Neural cell (in vitro differentiated cells): ENCODE measurements at regions not wholly inside any gene's neighbourhood (a gene's known extent, or its start where the extent isn't known, plus 50 kb on each side); places are given as distances from the start of the nearest gene placed in this dataset.

ENCODE experiments used
- H2AFZ ChIP-seq: fragments of 200-600, 300-800 bp; sonication (generic), shearing (Covaris generic); 2 replicates; pipeline ENCODE4 v1.6.0; 2014; ENCODE audit warnings: low read depth, mild to moderate bottlenecking, antibody characterized with exemption, low read length, moderate library complexity
- H3F3A ChIP-seq: fragments of 200-600 bp; shearing (Covaris generic); 2 replicates; pipeline ENCODE4 v1.6.1; 2016; ENCODE audit warnings: mild to moderate bottlenecking, moderate library complexity, mixed read lengths, antibody characterized with exemption, low read length; ENCODE audit not compliant: insufficient read depth, poor library complexity, severe bottlenecking
- H3K27ac ChIP-seq: fragments of 200-600, 300-800 bp; sonication (generic), shearing (Covaris generic); 2 replicates; pipeline ENCODE4 v1.5.1; 2014; ENCODE audit warnings: mild to moderate bottlenecking, low read length, moderate library complexity
- H3K27me3 ChIP-seq: fragments of 300-800, 200-600 bp; sonication (generic), shearing (Covaris generic); 2 replicates; pipeline ENCODE4 v1.6.0; 2014; ENCODE audit warnings: mild to moderate bottlenecking, low read depth, low read length, moderate library complexity; ENCODE audit not compliant: insufficient read depth
- H3K36me3 ChIP-seq: fragments of 300-800, 200-600 bp; sonication (generic), shearing (Covaris generic); 2 replicates; pipeline ENCODE4 v1.5.1; 2014; ENCODE audit warnings: mild to moderate bottlenecking, antibody characterized with exemption, low read length, moderate library complexity; ENCODE audit not compliant: insufficient read depth
- H3K4me2 ChIP-seq: fragments of 300-800, 200-600 bp; sonication (generic), shearing (Covaris generic); 2 replicates; pipeline ENCODE4 v1.6.0; 2014; ENCODE audit warnings: mild to moderate bottlenecking, low read length
- H3K4me3 ChIP-seq: fragments of 300-800, 200-600 bp; sonication (generic), shearing (Covaris generic); 2 replicates; pipeline ENCODE4 v1.5.1; 2014; ENCODE audit warnings: mild to moderate bottlenecking, low read length, moderate library complexity
- H3K79me2 ChIP-seq: fragments of 200-600 bp; shearing (Covaris generic); replicated peaks from 2 replicates; pipeline ENCODE4 v1.6.0; 2014; ENCODE audit warnings: mild to moderate bottlenecking, low read length, moderate library complexity; ENCODE audit not compliant: insufficient read depth
- H3K9ac ChIP-seq: fragments of 300-800, 200-600 bp; sonication (generic), shearing (Covaris generic); 2 replicates; pipeline ENCODE4 v1.6.1; 2016; ENCODE audit warnings: mild to moderate bottlenecking, low read length, mixed read lengths
- H3K9me2 ChIP-seq: fragments of 200-600 bp; shearing (Covaris generic); 2 replicates; pipeline ENCODE4 v1.6.1; 2016; ENCODE audit warnings: mild to moderate bottlenecking, low read length, mixed read lengths; ENCODE audit not compliant: insufficient read depth
- H3K9me3 ChIP-seq: fragments of 200-600, 300-800 bp; sonication (generic), shearing (Covaris generic); 2 replicates; pipeline ENCODE4 v1.6.1; 2016; ENCODE audit warnings: mild to moderate bottlenecking, mixed run types, low read length, moderate library complexity, mixed read lengths
- H4K20me1 ChIP-seq: fragments of 200-600 bp; shearing (Covaris generic); 2 replicates; pipeline ENCODE4 v1.6.1; 2016; ENCODE audit warnings: mild to moderate bottlenecking, mixed run types; ENCODE audit not compliant: insufficient read depth
- CTCF ChIP-seq: fragments of 450-650 bp; IDR thresholded peaks from 2 replicates; pipeline ENCODE4 v1.5.1; 2014; ENCODE audit warnings: antibody characterized with exemption, mild to moderate bottlenecking, moderate library complexity; ENCODE audit not compliant: poor library complexity, severe bottlenecking
- EP300 ChIP-seq: fragments of 450-650 bp; conservative IDR thresholded peaks from 2 replicates; pipeline ENCODE4 v1.6.1; 2014; ENCODE audit warnings: antibody characterized with exemption, mild to moderate bottlenecking, moderate library complexity; ENCODE audit not compliant: poor library complexity, severe bottlenecking
- EZH2 ChIP-seq: fragments of 200-600, 300-800 bp; shearing (Covaris generic), sonication (generic); IDR thresholded peaks from 2 replicates; pipeline ENCODE4 v1.6.1; 2014; ENCODE audit warnings: antibody characterized with exemption, low read length, borderline replicate concordance, mild to moderate bottlenecking; ENCODE audit not compliant: insufficient read depth, poor library complexity, severe bottlenecking
- MXI1 ChIP-seq: fragments of 450-650 bp; conservative IDR thresholded peaks from 2 replicates; pipeline ENCODE4 v1.6.1; 2014; ENCODE audit warnings: antibody characterized with exemption, mild to moderate bottlenecking; ENCODE audit not compliant: poor library complexity, severe bottlenecking
- POLR2AphosphoS5 ChIP-seq: IDR thresholded peaks from 2 replicates; pipeline ENCODE4 v1.6.1; 2012
- RAD21 ChIP-seq: fragments of 450-650 bp; conservative IDR thresholded peaks from 2 replicates; pipeline ENCODE4 v1.6.1; 2014; ENCODE audit warnings: antibody characterized with exemption, mild to moderate bottlenecking, moderate library complexity
- REST ChIP-seq: IDR thresholded peaks from 2 replicates; pipeline ENCODE4 v1.6.1; 2012; ENCODE audit warnings: borderline replicate concordance
- SMC3 ChIP-seq: fragments of 450-650 bp; conservative IDR thresholded peaks from 2 replicates; pipeline ENCODE4 v1.6.1; 2014; ENCODE audit warnings: antibody characterized with exemption, mild to moderate bottlenecking, moderate library complexity; ENCODE audit not compliant: poor library complexity
- TAF1 ChIP-seq: IDR thresholded peaks from 2 replicates; pipeline ENCODE4 v1.6.1; 2012; ENCODE audit warnings: low read depth

DNA sequence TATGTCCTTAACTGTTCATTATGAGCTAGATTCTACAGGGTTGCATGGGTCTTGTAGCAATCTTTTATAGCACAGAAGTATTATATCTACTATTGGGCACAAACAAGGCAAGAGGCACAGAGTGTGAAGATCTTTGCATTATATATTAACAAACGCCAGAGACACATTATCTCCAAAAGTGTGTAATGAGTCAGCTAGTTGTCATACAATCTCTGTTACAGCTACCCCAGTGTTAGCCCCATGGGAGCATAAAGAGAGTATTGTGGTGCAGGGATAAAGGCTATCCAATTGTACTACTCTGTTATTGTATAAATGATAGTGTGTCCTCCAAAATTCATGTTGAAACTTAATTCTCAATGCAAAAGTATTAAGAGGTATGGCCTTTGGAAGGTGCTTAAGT is 148.4 kb upstream of the RIMS1 start:
- no peak overlapping the region for H3K4me3 ChIP-seq
- no peaks in the 10 kb centered on the region for H3K36me3 ChIP-seq
- H3K9ac ChIP-seq = no peak overlapping the region
- H3K9me2 ChIP-seq = no peaks in the 10 kb centered on the region
- H3K27ac ChIP-seq = no peak overlapping the region
- no peak overlapping the region for H2AFZ ChIP-seq
- TF ChIP-seq EP300 (no peak), SMC3 (no peak), POLR2AphosphoS5 (no peak), TAF1 (no peak), MXI1 (no peak), EZH2 (no peak), RAD21 (no peak), CTCF (no peak), REST (no peak)
- no peaks in the 10 kb centered on the region for H3K27me3 ChIP-seq
- H4K20me1 ChIP-seq = no peaks in the 10 kb centered on the region
- H3K79me2 ChIP-seq = no peaks in the 10 kb centered on the region
- no peaks in the 10 kb centered on the region for H3F3A ChIP-seq
- no peak overlapping the region for H3K4me2 ChIP-seq
- no peaks in the 10 kb centered on the region for H3K9me3 ChIP-seq

DNA sequence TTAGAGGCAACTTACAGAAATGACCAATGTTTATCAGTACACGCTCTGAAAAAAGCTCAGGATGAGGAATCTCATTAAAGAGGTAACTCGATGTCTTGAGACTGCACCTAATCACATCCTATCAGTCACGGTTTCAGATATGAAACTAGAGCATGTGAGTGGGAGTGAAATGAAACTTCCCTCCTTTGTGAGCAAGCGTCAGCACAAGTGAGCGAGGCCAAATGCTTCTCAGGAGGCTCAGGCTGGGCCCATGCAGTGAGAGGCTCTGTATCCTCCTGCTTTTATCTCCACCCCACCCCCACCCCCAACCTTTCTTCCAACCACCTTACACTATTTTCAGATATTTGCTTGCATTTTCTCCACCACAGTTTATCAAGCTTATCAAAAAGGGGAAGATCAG is 140.8 kb upstream of the RIMS1 start:
- Histone ChIP-seq H3K36me3 (no peaks in the 10 kb centered on the region), H3F3A (no peaks in the 10 kb centered on the region), H3K79me2 (no peaks in the 10 kb centered on the region), H3K4me2 (no peak overlapping the region), H2AFZ (no peak overlapping the region), H3K9me2 (no peaks in the 10 kb centered on the region), H3K27ac (no peak overlapping the region), H3K4me3 (no peak overlapping the region), H3K9ac (no peak overlapping the region), H4K20me1 (no peaks in the 10 kb centered on the region), H3K27me3 (no peaks in the 10 kb centered on the region), H3K9me3 (no peaks in the 10 kb centered on the region)
- TF ChIP-seq REST = no peak
- no peak for TF ChIP-seq POLR2AphosphoS5
- no peak for TF ChIP-seq MXI1
- TF ChIP-seq SMC3 = no peak
- TF ChIP-seq EP300 = no peak
- TF ChIP-seq EZH2 = no peak
- TF ChIP-seq TAF1 = no peak
- TF ChIP-seq RAD21 = no peak
- TF ChIP-seq CTCF = no peak
